HEK293 (cell line): ENCODE measurements at regions not wholly inside any gene's neighbourhood (a gene's known extent, or its start where the extent isn't known, plus 50 kb on each side); places are given as distances from the start of the nearest gene placed in this dataset.

Experiments used
- CTCF ChIA-PET: fragments of 350-600 bp; formaldehyde crosslinking; extraction: SDS; loops from one replicate; lab custom pipeline; 2021; ENCODE audit warnings: antibody characterized with exemption; lab: Yijun Ruan, JAX
- POLR2A ChIA-PET: fragments of 300-600 bp; formaldehyde crosslinking; extraction: SDS; loops from one replicate; lab custom pipeline; 2020; ENCODE audit warnings: antibody characterized with exemption, inconsistent platforms; lab: Yijun Ruan, JAX
- H3K27ac ChIP-seq: fragments of 200-500 bp; sonication (Bioruptor generic); 2 replicates; pipeline ENCODE4 v1.5.1; 2014; ENCODE audit warnings: low read depth, low read length, control low read depth, inconsistent platforms; ENCODE audit errors: extremely low read depth
- H3K36me3 ChIP-seq, 2 experiments: fragments of 200-500 bp in 1 of 2; sonication (Bioruptor generic) in 1 of 2; 1 replicate in 1 of 2; 2 replicates in 1 of 2; pipeline ENCODE4 v1.5.1; 2014 to 2017; ENCODE audit warnings: inconsistent platforms in 2 of 2, low read length in 2 of 2; ENCODE audit not compliant: control insufficient read depth in 2 of 2, insufficient read depth in 1 of 2
- H3K4me1 ChIP-seq: fragments of 200-500 bp; sonication (Bioruptor generic); 2 replicates; pipeline ENCODE4 v1.5.1; 2014; ENCODE audit warnings: mild to moderate bottlenecking, low read length, inconsistent platforms; ENCODE audit not compliant: control insufficient read depth, insufficient read depth
- H3K4me3 ChIP-seq: 2 replicates; pipeline ENCODE4 v1.5.1; 2011; ENCODE audit warnings: low read depth, mild to moderate bottlenecking, control low read depth, low read length, moderate library complexity
- H3K9me3 ChIP-seq: fragments of 200-500 bp; sonication (Bioruptor generic); 2 replicates; pipeline ENCODE4 v1.5.1; 2014; ENCODE audit warnings: low read depth, low read length, inconsistent platforms; ENCODE audit not compliant: control insufficient read depth, insufficient read depth
- ELK4 ChIP-seq: IDR thresholded peaks from 2 replicates; pipeline ENCODE4 v1.6.1; 2011; ENCODE audit warnings: mild to moderate bottlenecking, low read depth, low read length, borderline replicate concordance
- IKZF3 ChIP-seq: fragments of 450-650 bp; IDR thresholded peaks from 2 replicates; pipeline ENCODE4 v1.5.0; 2018; ENCODE audit warnings: missing biosample characterization, mild to moderate bottlenecking, missing genetic modification characterization, moderate library complexity
- OVOL3 ChIP-seq: fragments of 450-650 bp; formaldehyde crosslinking; IDR thresholded peaks from 2 replicates; pipeline ENCODE4 v1.5.1; 2016; ENCODE audit warnings: missing biosample characterization, missing genetic modification characterization
- PRDM10 ChIP-seq: fragments of 450-650 bp; formaldehyde crosslinking; IDR thresholded peaks from 2 replicates; pipeline ENCODE4 v1.5.1; 2016; ENCODE audit warnings: missing biosample characterization, missing genetic modification characterization
- ZFHX2 ChIP-seq: fragments of 450-650 bp; formaldehyde crosslinking; conservative IDR thresholded peaks from 2 replicates; pipeline ENCODE4 v1.5.1; 2016; ENCODE audit warnings: missing biosample characterization, missing genetic modification characterization
- ZFP41 ChIP-seq: fragments of 450-650 bp; formaldehyde crosslinking; IDR thresholded peaks from 2 replicates; pipeline ENCODE4 v1.5.1; 2016; ENCODE audit warnings: missing biosample characterization, missing genetic modification characterization, borderline replicate concordance
- ZNF19 ChIP-seq: fragments of 450-650 bp; formaldehyde crosslinking; IDR thresholded peaks from 2 replicates; pipeline ENCODE4; 2016; ENCODE audit warnings: missing biosample characterization, missing genetic modification characterization, low read depth
- ZNF23 ChIP-seq: fragments of 450-650 bp; formaldehyde crosslinking; IDR thresholded peaks from 2 replicates; pipeline ENCODE4 v1.5.1; 2016; ENCODE audit warnings: missing biosample characterization, missing genetic modification characterization, borderline replicate concordance
- ZNF362 ChIP-seq: fragments of 450-650 bp; formaldehyde crosslinking; IDR thresholded peaks from 2 replicates; pipeline ENCODE4 v1.5.1; 2016; ENCODE audit warnings: missing biosample characterization, missing genetic modification characterization
- ZNF416 ChIP-seq: fragments of 450-650 bp; formaldehyde crosslinking; IDR thresholded peaks from 2 replicates; pipeline ENCODE4 v1.5.1; 2016; ENCODE audit warnings: missing biosample characterization, missing genetic modification characterization
- ZNF48 ChIP-seq: fragments of 450-650 bp; formaldehyde crosslinking; IDR thresholded peaks from 2 replicates; pipeline ENCODE4 v1.5.1; 2016; ENCODE audit warnings: missing biosample characterization, missing genetic modification characterization
- ZNF555 ChIP-seq: fragments of 450-650 bp; formaldehyde crosslinking; conservative IDR thresholded peaks from 2 replicates; pipeline ENCODE4 v1.5.1; 2017; ENCODE audit warnings: missing biosample characterization, mild to moderate bottlenecking, missing genetic modification characterization, inconsistent platforms
- ZNF580 ChIP-seq: fragments of 450-650 bp; formaldehyde crosslinking; IDR thresholded peaks from 2 replicates; pipeline ENCODE4 v1.5.1; 2016; ENCODE audit warnings: missing biosample characterization, missing genetic modification characterization
- ZNF639 ChIP-seq: fragments of 450-650 bp; formaldehyde crosslinking; IDR thresholded peaks from 2 replicates; pipeline ENCODE4 v1.5.1; 2016; ENCODE audit warnings: missing biosample characterization, missing genetic modification characterization
- ZNF768 ChIP-seq: fragments of 450-650 bp; formaldehyde crosslinking; IDR thresholded peaks from 2 replicates; pipeline ENCODE4 v1.5.1; 2018; ENCODE audit warnings: missing biosample characterization, mild to moderate bottlenecking, missing genetic modification characterization
- ZNF792 ChIP-seq: fragments of 450-650 bp; formaldehyde crosslinking; IDR thresholded peaks from 2 replicates; pipeline ENCODE4 v1.5.1; 2016; ENCODE audit warnings: missing biosample characterization, missing genetic modification characterization
- ZNF837 ChIP-seq: fragments of 450-650 bp; formaldehyde crosslinking; IDR thresholded peaks from 2 replicates; pipeline ENCODE4 v1.5.1; 2016; ENCODE audit warnings: missing biosample characterization, missing genetic modification characterization

GRCh38 chr12:91940322-91940721 is 205.3 kb downstream of the BTG1 start:
- CTCF ChIA-PET: no interaction called here
- POLR2A ChIA-PET: no interaction called here

More at GRCh38 chr12:91940322-91940721, 205.3 kb downstream of the BTG1 start:
- no peaks in the 10 kb centered on the region for H3K36me3 ChIP-seq
- TF ChIP-seq ZFHX2 (tag by site-specific recombination) (no peak), OVOL3 (tag by site-specific recombination) (no peak), ZNF48 (no peak), ZNF792 (tag by site-specific recombination) (no peak), ZNF580 (no peak), ZNF416 (tag by site-specific recombination) (no peak), ZNF837 (tag by site-specific recombination) (no peak), ELK4 (no peak), ZNF555 (tag by site-specific recombination) (no peak), IKZF3 (no peak), PRDM10 (tag by site-specific recombination) (no peak), ZNF23 (tag by site-specific recombination) (no peak), ZFP41 (tag by site-specific recombination) (no peak), ZNF768 (no peak), ZNF19 (tag by site-specific recombination) (no peak), ZNF362 (tag by site-specific recombination) (no peak), ZNF639 (tag by site-specific recombination) (no peak)
- no peaks in the 10 kb centered on the region for H3K9me3 ChIP-seq
- H3K4me3 ChIP-seq: no peak overlapping the region
- H3K27ac ChIP-seq: no peak overlapping the region
- no peaks in the 10 kb centered on the region for H3K4me1 ChIP-seq
